ENCODE measurements at regions not wholly inside any gene's neighbourhood (a gene's known extent, or its start where the extent isn't known, plus 50 kb on each side); places are given as distances from the start of the nearest gene placed in this dataset.

DNA sequence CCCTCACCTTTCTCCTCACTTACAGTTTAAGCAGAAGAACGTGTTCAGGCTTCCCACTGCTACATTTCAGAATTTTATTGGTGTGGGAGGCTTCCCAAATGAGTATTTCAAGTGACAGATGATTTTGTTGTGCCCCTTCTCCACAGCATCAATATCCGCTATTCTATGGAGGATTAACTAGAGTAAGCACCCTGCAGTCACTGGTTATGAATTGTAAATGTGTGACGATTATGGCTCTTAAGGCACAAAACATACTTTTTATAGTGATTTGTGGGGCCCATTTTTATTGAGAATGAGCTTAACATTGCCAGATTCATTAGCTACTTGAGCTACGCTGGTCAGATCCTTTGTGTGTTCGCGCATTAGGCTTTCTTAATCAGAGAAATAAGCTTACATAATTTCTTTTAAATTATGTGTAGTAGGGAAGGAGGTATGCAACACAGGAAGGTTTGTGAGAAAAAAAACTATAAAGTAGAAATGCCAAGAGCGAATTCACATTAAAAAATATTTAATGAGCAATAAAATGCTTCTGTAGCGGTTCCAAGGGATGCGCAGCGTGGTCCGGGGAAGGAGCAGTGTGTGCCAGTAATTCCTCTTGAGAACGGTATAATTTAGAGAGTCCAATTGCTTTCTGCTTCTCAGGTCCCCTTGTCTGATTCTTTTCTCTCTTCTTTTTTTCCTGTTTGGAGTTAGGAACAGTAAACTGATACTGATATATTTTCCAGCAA, 2380.4 kb downstream of the MAT2B start:
- Histone ChIP-seq H3K36me3 (no peaks in the 10 kb centered on the region), H3K4me3 (no peak overlapping the region), H3K27me3 (no peaks in the 10 kb centered on the region), H3K4me1 (no peaks in the 10 kb centered on the region), H3K27ac (no peak overlapping the region), H3K9me3 (no peaks in the 10 kb centered on the region)
- DNase-seq: no peak
- intact Hi-C loops (cut with DNase I): no loop called here
- no peak for ATAC-seq
- TF ChIP-seq, protein P1, sequence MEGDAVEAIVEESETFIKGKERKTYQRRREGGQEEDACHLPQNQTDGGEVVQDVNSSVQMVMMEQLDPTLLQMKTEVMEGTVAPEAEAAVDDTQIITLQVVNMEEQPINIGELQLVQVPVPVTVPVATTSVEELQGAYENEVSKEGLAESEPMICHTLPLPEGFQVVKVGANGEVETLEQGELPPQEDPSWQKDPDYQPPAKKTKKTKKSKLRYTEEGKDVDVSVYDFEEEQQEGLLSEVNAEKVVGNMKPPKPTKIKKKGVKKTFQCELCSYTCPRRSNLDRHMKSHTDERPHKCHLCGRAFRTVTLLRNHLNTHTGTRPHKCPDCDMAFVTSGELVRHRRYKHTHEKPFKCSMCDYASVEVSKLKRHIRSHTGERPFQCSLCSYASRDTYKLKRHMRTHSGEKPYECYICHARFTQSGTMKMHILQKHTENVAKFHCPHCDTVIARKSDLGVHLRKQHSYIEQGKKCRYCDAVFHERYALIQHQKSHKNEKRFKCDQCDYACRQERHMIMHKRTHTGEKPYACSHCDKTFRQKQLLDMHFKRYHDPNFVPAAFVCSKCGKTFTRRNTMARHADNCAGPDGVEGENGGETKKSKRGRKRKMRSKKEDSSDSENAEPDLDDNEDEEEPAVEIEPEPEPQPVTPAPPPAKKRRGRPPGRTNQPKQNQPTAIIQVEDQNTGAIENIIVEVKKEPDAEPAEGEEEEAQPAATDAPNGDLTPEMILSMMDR (IDR thresholded peaks at IDR 0.05): no peak

DNA sequence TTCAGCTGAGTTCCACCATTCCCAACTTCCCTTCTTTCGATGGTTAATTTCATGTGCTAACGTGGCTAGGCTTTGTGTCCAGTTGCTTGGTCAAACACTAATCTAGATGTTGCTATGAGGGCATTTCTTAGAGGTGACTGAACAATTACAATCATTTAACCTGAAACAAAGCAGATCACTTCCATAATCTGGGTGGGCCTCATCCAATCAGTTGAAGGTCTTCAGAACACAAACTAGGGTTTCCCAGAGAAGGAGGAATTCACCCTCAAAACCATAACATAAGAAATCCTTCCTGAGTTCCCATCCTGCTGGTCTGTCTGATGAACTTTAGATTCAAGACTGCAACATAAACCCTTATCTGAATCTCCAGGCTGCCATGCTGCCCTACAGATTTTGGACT, 2381.7 kb downstream of the MAT2B start:
- ATAC-seq: no peak
- intact Hi-C loops (cut with DNase I): no loop called here
- Histone ChIP-seq H3K36me3 (no peaks in the 10 kb centered on the region), H3K27me3 (no peaks in the 10 kb centered on the region), H3K9me3 (no peaks in the 10 kb centered on the region), H3K4me3 (no peak overlapping the region), H3K4me1 (no peaks in the 10 kb centered on the region), H3K27ac (no peak overlapping the region)
- TF ChIP-seq, protein P1 (IDR thresholded peaks at IDR 0.05): no peak
- no peak for DNase-seq

DNA sequence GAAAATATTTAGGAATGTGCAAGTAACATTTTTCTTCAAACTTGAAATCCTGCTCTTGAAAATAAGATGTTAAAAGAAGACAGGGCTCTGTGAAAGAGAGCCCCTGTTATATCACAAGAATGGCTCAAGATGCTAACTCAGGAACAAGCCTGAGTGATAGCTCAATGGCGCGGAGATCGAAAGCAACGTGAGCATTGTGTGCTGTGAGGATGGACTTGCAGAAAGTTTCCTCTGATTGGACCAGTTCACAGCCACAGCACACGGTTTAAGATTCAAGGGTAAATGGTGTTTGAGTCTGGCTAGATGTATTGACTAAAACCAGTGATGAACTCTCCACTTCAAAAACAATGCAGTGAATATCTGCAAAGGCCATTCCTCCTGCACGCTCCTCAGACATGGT, 2387.0 kb downstream of the MAT2B start:
- TF ChIP-seq, protein P1 (IDR thresholded peaks at IDR 0.05): no peak
- Histone ChIP-seq H3K4me1 (no peaks in the 10 kb centered on the region), H3K27me3 (no peaks in the 10 kb centered on the region), H3K4me3 (no peak overlapping the region), H3K27ac (no peak overlapping the region), H3K9me3 (no peaks in the 10 kb centered on the region), H3K36me3 (no peaks in the 10 kb centered on the region)
- ATAC-seq (no peak), DNase-seq (no peak)
- intact Hi-C loops (cut with DNase I): no loop called here

DNA sequence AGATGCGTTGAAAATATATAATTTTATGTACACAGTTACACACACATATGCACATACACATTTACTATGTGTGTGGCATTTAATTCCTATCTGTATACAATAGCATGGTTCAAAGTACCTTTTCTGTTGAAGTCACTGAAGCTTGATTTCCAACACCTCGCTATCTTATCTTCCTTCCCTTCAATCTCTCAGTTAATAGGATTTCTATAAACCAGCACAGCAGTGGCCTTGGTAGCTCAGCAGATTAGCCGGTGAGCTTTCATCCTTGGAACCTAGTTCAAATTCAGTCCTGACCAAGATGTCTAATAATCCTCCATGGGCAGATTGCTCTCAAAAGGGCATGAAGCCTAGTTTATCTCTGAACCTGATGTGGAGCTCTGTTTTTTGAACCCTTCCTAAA, 2389.5 kb downstream of the MAT2B start:
- no peaks in the 10 kb centered on the region for H3K27me3 ChIP-seq
- TF ChIP-seq, protein P1 (IDR thresholded peaks at IDR 0.05): no peak
- no peak for DNase-seq
- H3K4me1 ChIP-seq: no peaks in the 10 kb centered on the region
- no peaks in the 10 kb centered on the region for H3K9me3 ChIP-seq
- no peak overlapping the region for H3K27ac ChIP-seq
- no peaks in the 10 kb centered on the region for H3K36me3 ChIP-seq
- H3K4me3 ChIP-seq: no peak overlapping the region
- ATAC-seq: no peak
- intact Hi-C loops (cut with DNase I): no loop called here

DNA sequence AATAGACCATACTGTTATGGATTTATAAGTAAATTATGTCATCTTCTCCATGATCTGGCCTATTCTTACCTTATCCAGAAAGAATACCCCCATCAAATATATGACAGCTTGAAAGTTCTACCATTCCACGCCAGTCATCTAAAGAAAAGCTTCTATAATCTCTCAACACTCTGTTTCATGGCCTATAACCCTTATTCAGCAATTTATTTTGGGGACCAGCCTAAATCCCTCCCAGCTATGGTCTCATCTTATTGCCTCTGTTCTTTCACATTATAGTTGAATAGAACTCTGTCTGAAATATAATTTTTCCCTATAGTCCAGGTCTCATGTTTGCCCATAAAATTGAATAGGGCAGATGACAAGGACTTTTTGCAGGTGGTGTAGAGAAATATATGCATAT, 2387.6 kb upstream of the WWC1 start:
- Histone ChIP-seq H3K27me3 (no peaks in the 10 kb centered on the region), H3K36me3 (no peaks in the 10 kb centered on the region), H3K9me3 (no peaks in the 10 kb centered on the region), H3K27ac (no peak overlapping the region), H3K4me3 (no peak overlapping the region), H3K4me1 (no peaks in the 10 kb centered on the region)
- intact Hi-C loops (cut with DNase I): no loop called here
- TF ChIP-seq, protein P1 (IDR thresholded peaks at IDR 0.05): no peak
- ATAC-seq (no peak), DNase-seq (no peak)

DNA sequence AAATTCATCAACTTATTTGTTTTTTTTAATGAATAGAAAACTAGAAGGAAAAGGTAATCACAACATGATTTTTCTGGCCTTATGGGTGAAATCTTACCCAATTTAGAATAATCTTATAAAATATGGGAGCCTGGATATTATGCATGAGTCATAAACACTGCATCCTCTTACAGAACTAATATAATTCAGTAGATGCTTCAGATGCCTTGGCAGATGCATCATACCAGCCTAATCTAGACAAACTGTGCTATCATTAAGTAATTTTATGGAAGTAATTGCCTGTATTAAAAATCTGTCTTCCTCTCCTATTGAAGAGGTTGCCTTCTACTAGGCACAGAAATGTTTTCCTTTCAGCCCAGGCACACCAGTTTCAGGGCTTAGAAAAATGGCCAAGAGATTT, 2384.6 kb upstream of the WWC1 start:
- H3K4me1 ChIP-seq: no peaks in the 10 kb centered on the region
- no peaks in the 10 kb centered on the region for H3K36me3 ChIP-seq
- intact Hi-C loops (cut with DNase I): no loop called here
- TF ChIP-seq, protein P1 (IDR thresholded peaks at IDR 0.05): no peak
- H3K27me3 ChIP-seq: no peaks in the 10 kb centered on the region
- H3K4me3 ChIP-seq: no peak overlapping the region
- no peaks in the 10 kb centered on the region for H3K9me3 ChIP-seq
- no peak for DNase-seq
- H3K27ac ChIP-seq: no peak overlapping the region
- ATAC-seq: no peak

All from upper lobe of right lung (tissue), 1 donor.